COR-L47 (cell line): ENCODE measurements at regions not wholly inside any gene's neighbourhood (a gene's known extent, or its start where the extent isn't known, plus 50 kb on each side); places are given as distances from the start of the nearest gene placed in this dataset.
"Not testable (repeated sequence)": the region's sequence is repeated elsewhere in the genome, so short reads cannot be mapped to it uniquely, and the experiment has no call there.

Experiments
- DNase-seq: peaks from one replicate; lab custom pipeline; 2025; lab: John Stamatoyannopoulos, UW

DNA sequence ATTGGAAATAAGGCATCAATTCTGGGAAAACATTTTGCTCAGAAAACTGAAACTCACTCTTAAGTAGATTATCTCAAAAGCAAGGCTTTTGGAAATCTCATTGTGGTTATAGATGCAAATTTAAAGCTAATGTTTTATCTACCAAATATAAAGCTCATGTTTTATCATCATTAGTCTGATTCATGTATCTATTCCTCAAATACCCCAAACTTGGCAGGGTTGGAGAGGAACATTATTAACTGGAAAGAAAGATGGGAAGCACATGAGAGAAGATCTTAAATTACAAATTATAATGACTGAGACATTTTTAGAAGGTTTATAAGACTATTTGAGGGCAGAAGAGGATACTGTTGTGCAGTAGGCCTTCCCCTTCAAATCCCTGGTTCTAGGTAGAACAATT lies 137.3 kb upstream of the TGFBR2 start:
- DNase-seq: no peak

- DNase-seq: no peak
Observed at GRCh38 chr3:30470496-30470895, 135.9 kb upstream of the TGFBR2 start.

DNA sequence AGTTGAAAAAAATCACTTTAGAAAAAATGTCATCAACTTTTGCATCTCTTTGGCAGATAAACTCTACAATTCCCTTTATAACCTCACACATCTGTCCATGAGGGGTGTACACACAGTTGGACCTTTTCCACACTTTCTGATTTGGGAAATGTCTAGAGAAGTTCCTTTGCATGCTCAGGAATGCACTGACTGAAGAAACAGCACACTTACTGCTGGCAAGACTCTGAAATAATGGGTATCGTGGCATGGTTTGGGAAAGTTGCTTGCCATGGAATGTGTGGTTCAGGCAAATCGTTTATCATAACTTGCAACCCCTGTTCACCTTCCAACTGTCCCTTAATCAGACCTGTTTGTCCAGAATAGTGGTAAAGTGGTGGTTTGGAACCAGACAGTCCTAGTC lies 135.3 kb upstream of the TGFBR2 start:
- DNase-seq: no peak

DNA sequence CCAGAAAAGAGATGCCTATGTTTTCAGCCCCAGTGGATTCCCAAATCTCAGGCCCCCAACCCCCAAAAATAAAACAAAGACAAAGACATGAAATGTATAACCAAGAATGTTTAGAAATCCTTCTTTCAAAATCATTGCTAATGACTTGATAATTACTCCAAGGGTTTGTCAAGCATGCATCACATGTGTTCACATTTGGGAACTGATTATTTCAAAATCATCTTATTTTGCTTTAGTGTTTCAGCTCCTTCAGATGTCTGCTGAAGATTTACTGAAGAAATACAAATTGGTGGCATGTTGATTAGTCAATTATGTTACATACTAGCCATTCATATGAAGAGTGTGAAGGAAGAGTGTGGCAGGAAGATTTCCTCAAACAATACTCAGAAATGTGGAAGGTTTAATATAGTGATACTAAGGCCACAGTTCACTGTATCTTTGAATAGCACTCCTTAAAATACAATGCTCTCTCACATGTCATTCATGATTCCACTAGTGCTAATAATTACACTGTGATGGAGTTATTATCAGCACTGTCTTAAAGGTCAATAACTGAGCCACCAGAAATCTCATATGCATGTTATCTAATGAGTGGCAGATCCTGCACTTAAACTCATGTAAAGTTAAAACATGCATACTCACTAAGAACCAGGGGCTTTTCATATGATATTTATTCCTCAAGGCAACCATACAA lies 134.5 kb upstream of the TGFBR2 start:
- no peak for DNase-seq

DNA sequence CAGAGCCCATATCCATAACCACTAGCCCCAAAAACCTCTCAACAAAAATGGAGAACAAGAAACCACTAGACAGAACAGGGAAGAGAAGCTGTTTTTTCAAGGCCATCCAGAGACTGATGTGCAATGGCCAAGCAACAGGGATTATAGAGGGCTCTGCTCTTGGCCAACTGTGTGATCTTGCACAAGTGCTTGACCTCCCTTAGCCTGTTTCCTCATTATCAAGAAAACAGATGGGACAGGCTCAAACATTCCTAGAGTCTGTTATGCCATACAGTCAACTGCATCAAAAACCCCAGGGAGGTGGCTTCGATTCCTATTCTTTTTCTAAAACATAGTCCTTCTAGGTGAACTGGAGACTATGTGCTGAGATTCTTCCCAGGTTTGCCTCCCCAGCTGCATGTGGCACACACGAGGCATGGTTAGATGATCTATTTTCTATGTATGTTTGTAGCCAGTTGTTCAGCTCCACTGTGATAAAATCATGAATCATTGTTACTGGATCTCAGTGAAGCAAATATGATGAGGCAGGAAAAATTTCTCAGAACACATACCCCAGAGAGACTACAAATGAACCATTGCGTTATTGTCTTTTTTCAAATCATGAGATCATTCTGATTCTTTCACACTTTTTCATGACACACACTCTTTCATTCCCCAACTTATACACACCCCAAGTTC lies 132.9 kb upstream of the TGFBR2 start:
- DNase-seq: no peak

GRCh38 chr3:30474371-30474770 lies 132.0 kb upstream of the TGFBR2 start:
- DNase-seq: no peak

- no peak for DNase-seq
Observed at GRCh38 chr3:30475038-30475808, 131.2 kb upstream of the TGFBR2 start.

GRCh38 chr3:30475809-30476178 lies 130.6 kb upstream of the TGFBR2 start:
- DNase-seq: no peak

DNA sequence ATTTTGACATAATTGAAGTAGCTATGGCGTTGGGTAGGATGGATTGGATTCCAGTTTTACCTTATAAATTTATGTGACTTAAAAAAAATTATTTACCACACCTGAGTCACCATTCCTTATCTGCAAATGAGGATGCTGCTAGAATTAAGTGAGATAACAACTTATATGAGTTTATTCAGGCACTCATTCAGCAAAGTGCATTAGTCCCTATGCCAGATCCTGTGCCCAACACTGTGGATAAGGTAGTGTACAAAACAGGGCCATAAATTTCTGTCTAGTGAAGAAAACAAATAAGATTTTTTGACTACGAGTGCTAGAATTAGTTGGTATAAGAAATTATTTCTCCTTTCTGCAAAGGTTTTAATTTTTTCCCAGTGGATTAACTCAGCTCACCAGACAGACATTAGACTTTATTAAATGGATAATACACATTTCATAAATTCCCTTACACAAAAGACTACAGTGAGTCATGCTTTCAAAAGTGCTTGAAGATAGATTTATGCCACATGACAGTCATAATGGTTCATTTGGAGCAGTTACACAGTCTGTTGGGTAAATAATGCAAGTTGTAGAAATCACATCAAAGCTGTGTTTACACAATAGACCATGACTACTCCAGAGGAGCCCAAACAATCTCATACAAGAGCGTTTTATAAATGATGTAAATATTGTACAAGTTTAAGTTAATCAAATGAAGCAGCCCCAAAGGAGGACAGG lies 129.9 kb upstream of the TGFBR2 start:
- DNase-seq: no peak

- DNase-seq: no peak
Observed at GRCh38 chr3:30477149-30477921, 129.1 kb upstream of the TGFBR2 start.

DNA sequence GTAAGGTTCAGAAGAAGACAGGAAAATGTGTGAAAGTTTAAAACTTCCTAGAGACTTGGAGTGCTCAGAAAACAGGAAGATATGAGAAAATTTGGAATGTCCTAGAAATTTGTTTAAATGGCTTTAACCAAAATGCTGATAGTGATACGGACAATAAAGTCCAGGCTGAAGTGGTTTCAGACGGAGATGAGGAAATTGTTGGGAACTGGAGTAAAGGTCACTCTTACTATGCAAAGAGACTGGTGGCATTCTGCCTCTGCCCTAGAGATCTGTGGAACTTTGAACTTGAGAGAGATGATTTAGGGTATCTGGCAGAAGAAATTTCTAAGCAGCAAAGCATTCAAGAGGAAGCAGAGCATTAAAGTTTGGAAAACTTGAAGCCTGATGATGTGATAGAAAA lies 126.7 kb upstream of the TGFBR2 start:
- not testable (repeated sequence) for DNase-seq

GRCh38 chr3:30480156-30480555 lies 126.2 kb upstream of the TGFBR2 start:
- not testable (repeated sequence) for DNase-seq

DNA sequence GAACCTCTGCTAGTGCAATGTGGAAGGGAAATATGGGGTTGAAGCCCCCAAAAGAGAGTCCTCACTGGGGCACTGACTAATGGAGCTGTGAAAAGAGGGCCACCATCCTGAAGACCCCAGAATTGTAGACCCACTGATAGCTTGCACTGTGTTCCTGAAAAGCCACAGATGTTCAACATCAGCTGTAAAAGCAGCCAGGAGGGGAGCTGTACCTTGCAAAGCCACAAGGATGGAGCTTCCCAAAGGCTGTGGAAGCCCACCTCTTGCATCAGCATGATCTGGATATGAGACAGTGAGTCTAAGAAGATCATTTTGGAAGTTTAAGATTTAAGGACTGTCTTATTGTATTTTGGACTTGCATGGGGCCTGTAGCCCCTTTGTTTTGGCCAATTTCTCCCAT lies 125.8 kb upstream of the TGFBR2 start:
- no peak for DNase-seq

DNA sequence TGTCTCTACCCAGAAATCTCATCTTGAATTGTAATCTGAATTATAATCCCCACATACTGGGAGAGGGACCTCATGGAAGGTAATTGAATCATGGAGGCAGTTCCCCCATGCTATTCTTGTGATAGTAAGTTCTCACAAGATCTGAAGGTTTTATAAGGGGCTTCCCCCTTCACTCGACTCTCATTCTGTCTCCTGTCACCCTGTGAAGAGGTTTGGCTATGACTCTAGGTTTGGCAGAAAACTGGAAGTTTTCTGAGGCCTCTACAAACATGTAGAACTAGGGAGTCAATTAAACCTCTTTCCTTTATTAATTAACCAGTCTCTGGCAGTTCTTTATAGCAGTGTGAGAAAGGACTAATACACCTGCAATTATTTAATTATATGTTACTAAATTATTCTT lies 125.2 kb upstream of the TGFBR2 start:
- no peak for DNase-seq

DNA sequence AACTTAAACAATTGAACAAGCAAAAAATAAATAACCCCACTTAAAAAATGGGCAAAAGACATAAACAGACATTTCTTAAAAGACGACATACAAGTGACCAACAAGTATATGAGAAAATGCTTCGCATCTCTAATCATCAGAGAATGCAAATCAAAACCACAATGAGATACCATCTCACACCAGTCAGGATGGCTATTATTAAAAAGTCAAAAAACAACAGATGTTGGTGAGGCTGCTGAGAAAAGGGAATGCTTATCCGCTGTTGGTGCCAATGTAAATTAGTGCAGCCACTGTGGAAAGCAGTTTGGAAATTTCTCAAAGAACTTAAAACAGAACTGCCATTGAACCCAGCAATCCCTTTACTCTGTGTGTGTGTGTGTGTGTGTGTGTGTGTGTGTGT lies 122.2 kb upstream of the TGFBR2 start:
- not testable (repeated sequence) for DNase-seq

DNA sequence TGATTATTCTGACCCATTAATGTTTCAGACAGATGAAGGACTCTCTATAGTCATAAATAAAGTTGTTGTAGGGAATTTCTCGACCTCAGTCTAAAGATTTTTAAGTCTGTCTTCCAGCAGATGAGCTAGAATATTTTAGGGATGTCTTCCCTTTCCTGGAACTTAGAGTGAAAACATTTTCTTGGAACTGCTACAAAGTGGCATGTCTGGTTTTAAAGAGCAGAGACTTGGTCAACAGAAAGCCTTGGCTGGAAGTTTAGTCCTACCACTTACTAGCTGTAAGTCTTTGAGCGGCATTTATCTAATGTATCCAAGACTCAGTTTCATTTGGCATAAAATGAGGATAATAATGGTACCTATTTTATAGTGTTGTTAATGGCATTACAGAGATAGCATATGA lies 120.0 kb upstream of the TGFBR2 start:
- no peak for DNase-seq

GRCh38 chr3:30488070-30488756 lies 118.2 kb upstream of the TGFBR2 start:
- DNase-seq: no peak

DNA sequence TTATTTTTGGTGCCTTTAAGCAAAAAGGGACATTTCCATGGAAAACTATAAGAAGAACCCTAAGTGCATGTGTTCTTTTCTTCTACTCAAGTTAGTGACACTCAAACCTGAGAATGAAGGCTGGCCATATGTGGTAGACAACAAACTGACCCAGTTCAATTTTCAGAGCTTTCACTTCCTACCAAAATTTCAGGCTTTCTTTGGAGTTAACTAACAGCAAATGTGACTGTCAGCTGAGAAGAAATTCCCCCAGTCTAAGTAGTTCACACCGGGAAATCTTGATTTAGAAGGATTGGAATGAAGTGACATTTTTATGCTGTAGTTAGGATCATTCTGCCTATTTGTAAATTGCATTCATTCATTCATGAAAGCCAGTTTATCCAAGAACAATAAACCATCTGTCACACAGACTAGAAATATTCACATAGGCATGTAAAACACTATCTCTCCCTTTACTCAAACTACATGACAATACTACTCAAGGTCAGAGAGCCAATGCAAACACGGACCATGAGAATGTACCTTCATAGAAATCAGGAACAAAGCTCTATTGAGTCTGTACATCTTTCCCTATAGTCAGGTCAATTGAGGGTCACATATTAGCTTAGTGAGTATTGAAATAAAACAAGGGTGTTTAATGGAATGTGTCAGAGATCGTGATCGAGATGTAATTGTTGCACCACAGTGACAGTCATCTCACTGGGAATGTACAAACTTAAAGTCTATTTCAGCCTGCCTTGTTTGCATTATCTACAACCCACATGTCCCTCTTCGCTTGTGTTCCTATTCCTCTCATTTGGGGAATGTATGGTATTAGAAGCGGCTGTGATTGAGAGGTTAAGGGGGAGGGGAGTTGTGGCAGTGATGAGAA lies 113.8 kb upstream of the TGFBR2 start:
- DNase-seq: no peak

DNA sequence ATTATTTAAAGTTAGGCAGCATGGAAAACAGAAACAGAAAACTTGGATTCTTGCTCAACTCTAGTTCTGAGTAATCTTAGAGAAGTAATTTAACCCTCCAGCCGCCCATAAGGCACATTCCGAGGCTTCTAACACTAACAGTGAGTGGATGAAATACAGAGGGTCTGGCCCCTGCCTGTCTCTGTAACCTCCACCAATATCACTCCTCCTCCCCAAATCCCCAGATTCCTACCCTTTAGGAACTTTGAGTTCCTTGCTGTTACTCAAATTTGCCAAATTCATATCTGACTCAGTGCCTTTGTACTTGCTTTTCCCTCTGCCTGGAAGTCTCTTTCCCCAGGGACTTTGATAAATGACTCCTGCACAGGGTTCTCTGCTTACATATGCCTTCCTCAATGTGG lies 112.5 kb upstream of the TGFBR2 start:
- no peak for DNase-seq
